Panc1 (cell line): ENCODE measurements at regions not wholly inside any gene's neighbourhood (a gene's known extent, or its start where the extent isn't known, plus 50 kb on each side); places are given as distances from the start of the nearest gene placed in this dataset.

Source experiments
- CTCF ChIP-seq: fragments of 450-650 bp; IDR thresholded peaks from 2 replicates; pipeline ENCODE4 v1.5.1; 2017; ENCODE audit warnings: mild to moderate bottlenecking
- POLR2AphosphoS5 ChIP-seq: IDR thresholded peaks from 2 replicates; pipeline ENCODE4 v1.6.1; 2012; ENCODE audit warnings: mild to moderate bottlenecking, low read depth, low read length, moderate library complexity
- REST ChIP-seq, 2 experiments: IDR thresholded peaks; 2 replicates each; pipeline ENCODE4 v1.6.1; 2011 to 2012; ENCODE audit warnings: low read depth in 2 of 2, control low read depth in 1 of 2, low read length in 1 of 2, mild to moderate bottlenecking in 1 of 2, moderate library complexity in 1 of 2; ENCODE audit not compliant: insufficient read depth in 1 of 2

DNA sequence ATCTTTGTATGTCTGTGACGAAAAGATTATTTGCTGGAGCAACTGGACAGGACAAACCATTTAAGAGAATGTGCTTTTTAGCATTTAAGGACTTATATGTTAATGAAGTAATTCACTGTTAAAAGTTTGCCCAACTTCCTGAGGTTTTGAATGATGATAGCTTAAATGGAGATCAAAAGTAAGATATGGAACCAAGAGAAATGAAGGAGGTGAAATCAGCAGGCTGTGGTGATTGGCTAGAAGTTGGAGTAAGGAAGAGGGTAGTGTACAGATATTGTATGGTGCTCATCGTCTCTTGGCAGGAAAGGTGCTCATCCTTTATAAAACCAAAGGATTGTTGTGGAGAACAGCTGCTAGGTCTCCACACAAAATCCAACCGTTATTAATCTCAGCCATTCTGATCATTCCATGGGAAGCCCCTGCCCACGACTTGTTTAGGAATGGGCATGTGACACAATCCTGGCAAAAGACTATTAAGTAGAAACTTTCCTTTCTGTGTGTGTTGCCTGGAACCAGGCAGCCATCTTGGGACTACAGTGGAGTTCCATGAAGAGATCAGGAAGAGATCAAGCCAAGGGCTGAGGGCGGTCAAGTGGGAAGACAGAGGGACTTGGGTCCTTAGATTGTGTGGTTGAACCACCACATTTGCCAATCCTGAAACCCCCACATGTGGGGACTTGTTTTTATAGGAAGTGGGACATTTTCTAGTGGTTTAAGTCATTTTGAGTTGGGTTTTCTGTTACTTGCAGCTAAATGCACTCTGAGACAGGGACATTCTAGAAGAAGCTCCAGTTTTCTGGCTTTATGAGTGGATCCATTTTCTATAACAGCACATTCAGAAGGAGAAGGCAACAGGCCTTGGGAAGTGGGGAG is 56.8 kb upstream of the CHST11 start:
- TF ChIP-seq CTCF = no peak
- no peak for TF ChIP-seq POLR2AphosphoS5
- TF ChIP-seq REST (IDR thresholded peaks at IDR 0.05; ENCODE audit: insufficient read depth in 1 of 2, low read depth in 2 of 2, low read length in 1 of 2) = no peak
